BE2C (cell line): ENCODE measurements at regions not wholly inside any gene's neighbourhood (a gene's known extent, or its start where the extent isn't known, plus 50 kb on each side); places are given as distances from the start of the nearest gene placed in this dataset.

Experiments
- DNase-seq: peaks from one replicate; pipeline ENCODE4 v3.0.0-alpha.2; 2020
- H3K27me3 ChIP-seq: fragments of 250-450 bp; sonication (Bioruptor Pico); 2 replicates; pipeline ENCODE4 v1.5.1; 2020; ENCODE audit warnings: mild to moderate bottlenecking
- H3K36me3 ChIP-seq: fragments of 250-450 bp; sonication (Bioruptor Pico); 2 replicates; pipeline ENCODE4 v1.5.1; 2020; ENCODE audit warnings: mild to moderate bottlenecking
- H3K4me1 ChIP-seq: fragments of 250-450 bp; sonication (Bioruptor Pico); 2 replicates; pipeline ENCODE4 v1.5.1; 2020
- H3K4me3 ChIP-seq: 2 replicates; pipeline ENCODE4 v1.5.1; 2011; ENCODE audit warnings: low read depth, low read length
- H3K9me3 ChIP-seq: fragments of 250-450 bp; sonication (Bioruptor Pico); 2 replicates; pipeline ENCODE4 v1.5.1; 2020
- CTCF ChIP-seq: IDR thresholded peaks from 2 replicates; pipeline ENCODE4 v1.5.1; 2012; ENCODE audit warnings: mild to moderate bottlenecking, low read depth, low read length

- DNase-seq = no peak
- no peak for TF ChIP-seq CTCF
- no peak overlapping the region for H3K4me3 ChIP-seq
These were observed 175.3 kb downstream of the QDPR start for GRCh38 chr4:17336524-17336961.

GRCh38 chr4:17336069-17336468 is 175.8 kb downstream of the QDPR start:
- Histone ChIP-seq H3K4me1 (no peaks in the 10 kb centered on the region), H3K9me3 (no peaks in the 10 kb centered on the region), H3K4me3 (no peak overlapping the region), H3K36me3 (no peaks in the 10 kb centered on the region), H3K27me3 (no peaks in the 10 kb centered on the region)
- DNase-seq = no peak
- no peak for TF ChIP-seq CTCF

More at GRCh38 chr4:17336524-17336961, 175.3 kb downstream of the QDPR start:
- Histone ChIP-seq H3K4me1 (no peaks in the 10 kb centered on the region), H3K9me3 (no peaks in the 10 kb centered on the region), H3K36me3 (no peaks in the 10 kb centered on the region), H3K27me3 (no peaks in the 10 kb centered on the region)

- TF ChIP-seq CTCF = no peak
- H3K4me3 ChIP-seq = no peak overlapping the region
- H3K27me3 ChIP-seq = no peaks in the 10 kb centered on the region
- DNase-seq = no peak
- no peaks in the 10 kb centered on the region for H3K4me1 ChIP-seq
- no peaks in the 10 kb centered on the region for H3K36me3 ChIP-seq
- H3K9me3 ChIP-seq = no peaks in the 10 kb centered on the region
These were observed 176.5 kb downstream of the QDPR start for GRCh38 chr4:17335371-17335770.

GRCh38 chr4:17332478-17332877 is 179.4 kb downstream of the QDPR start:
- Histone ChIP-seq H3K27me3 (no peaks in the 10 kb centered on the region), H3K4me1 (no peaks in the 10 kb centered on the region)

GRCh38 chr4:17329046-17329445 is 182.8 kb downstream of the QDPR start:
- Histone ChIP-seq H3K27me3 (no peaks in the 10 kb centered on the region), H3K4me1 (peaks cover 7% of the 10 kb centered on the region), H3K4me3 (no peak overlapping the region), H3K36me3 (no peaks in the 10 kb centered on the region), H3K9me3 (no peaks in the 10 kb centered on the region; the same call in 1 of the 2 replicates)
- no peak for DNase-seq
- TF ChIP-seq CTCF = no peak

More at GRCh38 chr4:17332478-17332877, 179.4 kb downstream of the QDPR start:
- DNase-seq = no peak
- Histone ChIP-seq H3K4me3 (no peak overlapping the region), H3K36me3 (no peaks in the 10 kb centered on the region), H3K9me3 (no peaks in the 10 kb centered on the region)
- TF ChIP-seq CTCF = no peak

GRCh38 chr4:17328141-17328815 is 183.6 kb downstream of the QDPR start:
- peaks cover 13% of the 10 kb centered on the region for H3K4me1 ChIP-seq
- no peak for TF ChIP-seq CTCF
- no peaks in the 10 kb centered on the region for H3K27me3 ChIP-seq
- no peaks in the 10 kb centered on the region for H3K36me3 ChIP-seq
- H3K4me3 ChIP-seq = no peak overlapping the region
- no peak for DNase-seq
- no peaks in the 10 kb centered on the region; the same call in 1 of the 2 replicates for H3K9me3 ChIP-seq
